Transverse colon (tissue), 4 donors: ENCODE measurements at regions not wholly inside any gene's neighbourhood (a gene's known extent, or its start where the extent isn't known, plus 50 kb on each side); places are given as distances from the start of the nearest gene placed in this dataset.

ENCODE experiments used
- DNase-seq: peaks from one replicate; pipeline ENCODE4 v3.0.0-alpha.2; 2019
- H3K27ac ChIP-seq, 4 donors: fragments of 200-600 bp; sonication (generic); 2 replicates each; pipeline ENCODE4 v1.5.1; 2016 to 2018; ENCODE audit warnings: inconsistent platforms in 4 of 4
- H3K27me3 ChIP-seq: fragments of 200-600 bp; sonication (generic); 2 replicates; pipeline ENCODE4 v1.5.1; 2017; ENCODE audit warnings: inconsistent platforms
- H3K36me3 ChIP-seq, 4 donors: fragments of 200-600 bp; sonication (generic); 2 replicates each; pipeline ENCODE4 v1.5.1; 2017 to 2019; ENCODE audit warnings: inconsistent platforms in 4 of 4
- H3K4me1 ChIP-seq, 4 donors: fragments of 200-600 bp; sonication (generic); 2 replicates each; pipeline ENCODE4 v1.5.1; 2017 to 2020; ENCODE audit warnings: inconsistent platforms in 4 of 4
- H3K4me3 ChIP-seq, 4 donors: fragments of 200-600 bp; sonication (generic); 1 replicate in 1 of 4; 2 replicates in 3 of 4; pipeline versions ENCODE4 v1.5.1 to v1.6.1; 2017 to 2019; ENCODE audit warnings: inconsistent platforms in 4 of 4
- H3K9me3 ChIP-seq, 2 donors: fragments of 200-600 bp; sonication (generic); 2 replicates each; pipeline ENCODE4 v1.5.1; 2017 to 2019; ENCODE audit warnings: inconsistent platforms in 2 of 2
- CTCF ChIP-seq, 5 experiments: fragments of 200-600 bp in 3 of 5; fragments of 450-650 bp in 2 of 5; sonication (generic) in 3 of 5; IDR thresholded peaks; 1 replicate in 2 of 5; 2 replicates in 3 of 5; pipeline ENCODE4 v1.5.1; 2016 to 2017; ENCODE audit warnings: antibody characterized with exemption in 5 of 5, inconsistent platforms in 3 of 5, mild to moderate bottlenecking in 2 of 5, moderate library complexity in 1 of 5
- EP300 ChIP-seq: sonication (generic); formaldehyde crosslinking; IDR thresholded peaks from one replicate; pipeline ENCODE4 v1.6.1; 2017; ENCODE audit warnings: antibody characterized with exemption, low read depth
- POLR2A ChIP-seq: fragments of 450-650 bp; IDR thresholded peaks from one replicate; pipeline ENCODE4 v1.6.1; 2016; ENCODE audit warnings: antibody characterized with exemption, mild to moderate bottlenecking, moderate library complexity
- POLR2AphosphoS5 ChIP-seq, 3 donors: sonication (generic); formaldehyde crosslinking; IDR thresholded peaks; one replicate each; pipeline ENCODE4 v1.6.1; 2016; ENCODE audit warnings: antibody characterized with exemption in 3 of 3
- WGBS, 2 donors: methylation state at CpG; one replicate each; pipeline ENCODE4 v1.1.5; 2018; ENCODE audit warnings: low coverage in 1 of 2; 5-methylcytosine and 5-hydroxymethylcytosine counted together
- in situ Hi-C, 4 donors: fragments of 200-750 bp; cut with MboI; loops; one replicate each; pipeline versions ENCODE4 v1.15.0 to v1.15.1; 2017; ENCODE audit warnings: low sequenced_read_pairs in 3 of 4, low pct_ligation_motif_present in 1 of 4, low pct_unique_long_range_greater_than_20kb in 1 of 4
- intact Hi-C: fragments of 100-400 bp; cut with DNase I; formaldehyde crosslinking; loops from one replicate; pipeline ENCODE4 v1.15.1; 2023; ENCODE audit warnings: low total_unique reads

- Histone ChIP-seq H3K36me3 (no peaks in the 10 kb centered on the region), H3K4me1 (no peaks in the 10 kb centered on the region), H3K4me3 (no peak overlapping the region), H3K9me3 (no peaks in the 10 kb centered on the region), H3K27me3 (no peaks in the 10 kb centered on the region), H3K27ac (no peak overlapping the region)
- TF ChIP-seq CTCF (IDR thresholded peaks at IDR 0.05) (no peak), POLR2AphosphoS5 (IDR thresholded peaks at IDR 0.05) (no peak), EP300 (no peak), POLR2A (no peak)
- in situ Hi-C loops: no loop called here
- WGBS, 2 donors: 35 to 60% methylated on average over 1 of the region's 1 CpG
- no peak for DNase-seq
- intact Hi-C loops: no loop called here
Observed at GRCh38 chr11:38014405-38014804, 1416.4 kb upstream of the RAG2 start.

- Histone ChIP-seq H3K4me3 (no peak overlapping the region), H3K27ac (no peak overlapping the region), H3K9me3 (no peaks in the 10 kb centered on the region), H3K36me3 (no peaks in the 10 kb centered on the region), H3K27me3 (no peaks in the 10 kb centered on the region), H3K4me1 (no peaks in the 10 kb centered on the region)
- 79 to 92% methylated on average over 8 of the region's 8 CpGs for WGBS, 2 donors
- intact Hi-C loops (no loop called here), in situ Hi-C loops (no loop called here)
- no peak for DNase-seq
- TF ChIP-seq CTCF (IDR thresholded peaks at IDR 0.05) (no peak), POLR2A (no peak), POLR2AphosphoS5 (IDR thresholded peaks at IDR 0.05) (no peak), EP300 (no peak)
Observed at GRCh38 chr11:38013157-38013556, 1415.1 kb upstream of the RAG2 start.

GRCh38 chr11:38011496-38011895, 1413.5 kb upstream of the RAG2 start:
- no peaks in the 10 kb centered on the region for H3K27me3 ChIP-seq
- H3K4me1 ChIP-seq: no peaks in the 10 kb centered on the region
- H3K27ac ChIP-seq: no peak overlapping the region
- H3K36me3 ChIP-seq: no peaks in the 10 kb centered on the region
- in situ Hi-C loops (no loop called here), intact Hi-C loops (no loop called here)
- DNase-seq: no peak
- no peaks in the 10 kb centered on the region for H3K9me3 ChIP-seq
- no peak for TF ChIP-seq POLR2A
- no peak for TF ChIP-seq CTCF (IDR thresholded peaks at IDR 0.05)
- no peak for TF ChIP-seq EP300
- no peak for TF ChIP-seq POLR2AphosphoS5 (IDR thresholded peaks at IDR 0.05)
- H3K4me3 ChIP-seq: no peak overlapping the region

- Histone ChIP-seq H3K9me3 (peaks cover 0 to 4% of the 10 kb centered on the region in 2 donors), H3K4me1 (no peaks in the 10 kb centered on the region), H3K36me3 (no peaks in the 10 kb centered on the region), H3K27ac (no peak overlapping the region), H3K4me3 (no peak overlapping the region), H3K27me3 (no peaks in the 10 kb centered on the region)
- DNase-seq: no peak
- intact Hi-C loops (no loop called here), in situ Hi-C loops (no loop called here)
- TF ChIP-seq POLR2A (no peak), CTCF (IDR thresholded peaks at IDR 0.05) (no peak), EP300 (no peak), POLR2AphosphoS5 (IDR thresholded peaks at IDR 0.05) (no peak)
- 89% methylated on average over 1 of the region's 1 CpG; no CpG with 5 or more reads in 1 of the 2 donors for WGBS, 2 donors
Observed at GRCh38 chr11:38009932-38010331, 1411.9 kb upstream of the RAG2 start.
